Peyer's patch (tissue), 4 donors: ENCODE measurements at regions not wholly inside any gene's neighbourhood (a gene's known extent, or its start where the extent isn't known, plus 50 kb on each side); places are given as distances from the start of the nearest gene placed in this dataset.

Source experiments
- DNase-seq, 3 donors: peaks; one replicate each; pipeline ENCODE4 v3.0.0-alpha.2; 2017 to 2019
- H3K27ac ChIP-seq, 4 donors: fragments of 200-600 bp; sonication (generic); one replicate each; pipeline ENCODE4 v1.5.1; 2016 to 2019
- H3K27me3 ChIP-seq, 2 donors: fragments of 200-600 bp; sonication (generic); one replicate each; pipeline ENCODE4 v1.5.1; 2019
- H3K36me3 ChIP-seq, 3 donors: fragments of 200-600 bp; sonication (generic); one replicate each; pipeline ENCODE4 v1.5.1; 2016 to 2019
- H3K4me1 ChIP-seq, 4 donors: fragments of 200-600 bp; sonication (generic); one replicate each; pipeline ENCODE4 v1.5.1; 2016 to 2019
- H3K4me3 ChIP-seq, 4 donors: fragments of 200-600 bp; sonication (generic); 1 replicate in 3 of 4; 2 replicates in 1 of 4; pipeline ENCODE4 v1.5.1; 2016 to 2019; ENCODE audit warnings: mild to moderate bottlenecking in 1 of 4
- H3K9me3 ChIP-seq, 4 donors: fragments of 200-600 bp; sonication (generic); one replicate each; pipeline ENCODE4 v1.5.1; 2016 to 2019; ENCODE audit warnings: mild to moderate bottlenecking in 1 of 4
- POLR2A ChIP-seq, 2 donors: fragments of 450-650 bp; IDR thresholded peaks; one replicate each; pipeline ENCODE4 v1.5.1; 2017; ENCODE audit warnings: antibody characterized with exemption in 2 of 2, mild to moderate bottlenecking in 2 of 2, moderate library complexity in 2 of 2
- TF ChIP-seq, protein P1 (sequence below), 6 experiments: fragments of 450-650 bp in 4 of 6; fragments of 200-600 bp in 2 of 6; sonication (generic) in 1 of 6; IDR thresholded peaks; one replicate each; pipeline ENCODE4 v1.5.1; 2017 to 2019; ENCODE audit warnings: antibody characterized with exemption in 6 of 6, mild to moderate bottlenecking in 3 of 6, moderate library complexity in 1 of 6

DNA sequence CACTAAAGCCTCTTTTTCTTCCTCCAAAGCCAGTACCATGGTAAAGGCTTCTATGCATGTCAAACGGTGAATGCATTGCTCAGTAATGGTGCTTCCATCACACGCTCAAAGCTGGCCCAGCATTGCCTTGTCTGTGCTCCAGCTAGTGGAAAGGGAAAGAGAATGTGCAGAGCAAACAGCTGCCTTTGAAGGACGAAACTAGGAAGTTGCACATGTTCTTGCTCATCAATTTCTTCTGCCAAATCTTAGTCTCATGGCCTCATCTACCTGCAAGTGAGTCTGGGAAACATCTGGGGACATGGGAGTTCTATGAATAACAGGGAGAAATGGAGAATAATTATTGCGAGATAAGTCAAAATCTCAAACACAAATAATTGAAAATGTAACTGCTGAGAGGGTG, 216.5 kb upstream of the SSTR4 start:
- H3K27ac ChIP-seq, result no peak overlapping the region
- TF ChIP-seq, protein P1, sequence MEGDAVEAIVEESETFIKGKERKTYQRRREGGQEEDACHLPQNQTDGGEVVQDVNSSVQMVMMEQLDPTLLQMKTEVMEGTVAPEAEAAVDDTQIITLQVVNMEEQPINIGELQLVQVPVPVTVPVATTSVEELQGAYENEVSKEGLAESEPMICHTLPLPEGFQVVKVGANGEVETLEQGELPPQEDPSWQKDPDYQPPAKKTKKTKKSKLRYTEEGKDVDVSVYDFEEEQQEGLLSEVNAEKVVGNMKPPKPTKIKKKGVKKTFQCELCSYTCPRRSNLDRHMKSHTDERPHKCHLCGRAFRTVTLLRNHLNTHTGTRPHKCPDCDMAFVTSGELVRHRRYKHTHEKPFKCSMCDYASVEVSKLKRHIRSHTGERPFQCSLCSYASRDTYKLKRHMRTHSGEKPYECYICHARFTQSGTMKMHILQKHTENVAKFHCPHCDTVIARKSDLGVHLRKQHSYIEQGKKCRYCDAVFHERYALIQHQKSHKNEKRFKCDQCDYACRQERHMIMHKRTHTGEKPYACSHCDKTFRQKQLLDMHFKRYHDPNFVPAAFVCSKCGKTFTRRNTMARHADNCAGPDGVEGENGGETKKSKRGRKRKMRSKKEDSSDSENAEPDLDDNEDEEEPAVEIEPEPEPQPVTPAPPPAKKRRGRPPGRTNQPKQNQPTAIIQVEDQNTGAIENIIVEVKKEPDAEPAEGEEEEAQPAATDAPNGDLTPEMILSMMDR (IDR thresholded peaks at IDR 0.05), result no peak
- no peak for TF ChIP-seq POLR2A (IDR thresholded peaks at IDR 0.05)
- no peak for DNase-seq

DNA sequence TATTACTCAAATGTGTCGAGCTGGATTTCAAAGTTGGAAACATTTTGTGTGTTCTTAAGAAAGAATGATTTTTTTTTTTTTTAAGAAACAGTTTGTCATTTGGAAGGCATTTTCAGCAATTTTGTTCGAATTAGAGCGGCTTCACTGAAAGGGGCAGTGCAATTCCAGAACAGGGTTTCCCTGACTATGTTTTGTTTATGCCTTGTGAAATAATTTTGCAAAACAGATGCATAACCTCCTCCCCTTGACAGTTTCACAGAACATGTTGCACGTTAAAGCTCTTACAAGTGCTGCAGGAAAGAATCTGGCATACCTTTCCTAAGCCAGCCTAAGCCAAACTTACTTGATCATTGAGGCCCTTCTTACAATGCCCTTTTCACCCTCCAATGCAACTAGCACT, 216.0 kb upstream of the SSTR4 start:
- no peak for DNase-seq
- H3K36me3 ChIP-seq, result no peaks in the 10 kb centered on the region
- H3K9me3 ChIP-seq, result no peaks in the 10 kb centered on the region
- H3K27ac ChIP-seq, result no peak overlapping the region
- no peaks in the 10 kb centered on the region for H3K27me3 ChIP-seq
- no peak overlapping the region for H3K4me3 ChIP-seq
- TF ChIP-seq POLR2A (IDR thresholded peaks at IDR 0.05), result no peak
- TF ChIP-seq, protein P1 (IDR thresholded peaks at IDR 0.05), result no peak
- no peaks in the 10 kb centered on the region for H3K4me1 ChIP-seq

More for the DNA sequence above, 216.5 kb upstream of the SSTR4 start:
- Histone ChIP-seq H3K4me3 (no peak overlapping the region), H3K36me3 (no peaks in the 10 kb centered on the region), H3K9me3 (no peaks in the 10 kb centered on the region), H3K27me3 (no peaks in the 10 kb centered on the region), H3K4me1 (no peaks in the 10 kb centered on the region)

DNA sequence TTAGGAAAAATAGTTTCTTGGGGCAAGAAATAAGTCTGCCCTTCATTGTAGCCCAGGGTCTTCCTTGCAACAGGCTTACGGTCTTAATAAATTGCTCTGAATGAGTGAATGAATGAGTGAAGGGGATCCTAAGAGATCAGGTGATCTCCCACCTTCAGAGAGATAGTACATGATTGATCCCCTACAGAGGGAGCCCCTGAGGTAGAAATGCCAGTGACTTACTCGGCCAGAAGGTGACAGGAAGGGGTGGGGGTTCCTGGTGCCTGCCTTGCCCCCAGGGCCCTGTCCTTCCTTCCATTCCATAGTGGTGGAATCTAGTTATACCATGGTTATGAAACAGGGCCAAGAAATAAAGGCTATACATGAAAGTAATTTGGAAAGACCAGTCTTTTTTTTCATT, 215.3 kb upstream of the SSTR4 start:
- DNase-seq, result no peak
- Histone ChIP-seq H3K27ac (no peak overlapping the region), H3K36me3 (no peaks in the 10 kb centered on the region), H3K4me3 (no peak overlapping the region), H3K27me3 (no peaks in the 10 kb centered on the region), H3K9me3 (no peaks in the 10 kb centered on the region), H3K4me1 (no peaks in the 10 kb centered on the region)
- TF ChIP-seq, protein P1 (IDR thresholded peaks at IDR 0.05), result no peak
- no peak for TF ChIP-seq POLR2A (IDR thresholded peaks at IDR 0.05)

DNA sequence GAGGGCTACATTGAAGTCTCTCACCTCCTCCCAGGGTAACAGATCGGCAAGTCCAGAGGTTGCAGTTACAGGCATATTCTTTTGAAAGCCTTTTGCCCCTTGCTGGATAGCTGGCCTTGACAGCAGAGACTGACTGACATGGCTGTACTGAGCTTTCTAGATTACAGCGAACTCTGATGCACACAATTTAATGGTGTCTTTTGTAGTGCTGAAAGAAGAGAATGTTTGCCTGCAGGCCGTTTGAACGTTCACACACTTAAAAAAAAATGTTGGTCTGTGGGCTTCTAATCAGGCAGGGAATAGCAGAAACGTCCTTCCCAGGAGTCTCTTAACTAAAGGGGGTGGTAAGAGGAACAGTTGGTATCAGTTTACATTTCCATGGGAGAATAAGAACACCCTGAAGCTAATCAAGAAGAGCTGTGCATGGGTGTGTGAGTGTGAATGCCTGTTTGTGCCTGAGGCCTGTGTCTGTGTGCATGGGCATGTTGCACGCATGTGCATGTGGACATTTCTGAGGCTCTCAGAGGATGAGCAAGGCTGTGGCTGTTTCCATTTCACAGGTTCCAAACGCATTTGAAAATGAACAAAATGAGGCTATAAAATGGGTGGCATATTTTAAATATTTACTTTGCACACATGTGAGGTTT, 213.9 kb upstream of the SSTR4 start:
- no peak for DNase-seq
- Histone ChIP-seq H3K27ac (no peak overlapping the region), H3K36me3 (no peaks in the 10 kb centered on the region), H3K27me3 (no peaks in the 10 kb centered on the region), H3K9me3 (no peaks in the 10 kb centered on the region), H3K4me1 (no peaks in the 10 kb centered on the region), H3K4me3 (no peak overlapping the region)
- no peak for TF ChIP-seq POLR2A (IDR thresholded peaks at IDR 0.05)
- TF ChIP-seq, protein P1 (IDR thresholded peaks at IDR 0.05), result no peak

DNA sequence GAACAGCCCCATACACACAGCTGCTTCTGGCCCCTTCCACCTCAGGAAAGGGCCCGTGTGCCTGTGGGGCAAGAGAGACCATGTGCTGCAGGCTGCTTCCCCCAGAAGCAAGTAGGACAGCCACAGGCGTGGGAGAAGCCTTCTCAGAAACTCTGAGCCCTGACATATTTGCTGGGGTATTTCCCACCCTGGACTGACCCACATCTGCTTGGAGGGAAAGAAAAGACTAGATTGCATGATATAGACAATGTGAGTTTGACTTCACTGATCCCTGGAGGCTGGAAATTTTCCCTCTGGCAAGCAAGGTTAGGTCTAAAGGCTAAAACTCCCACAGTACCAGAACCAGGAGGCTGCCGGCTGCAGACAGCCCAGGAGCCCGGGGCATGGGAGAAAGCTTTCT, 213.3 kb upstream of the SSTR4 start:
- H3K27ac ChIP-seq, result no peak overlapping the region
- TF ChIP-seq, protein P1 (IDR thresholded peaks at IDR 0.05), result no peak
- no peak for TF ChIP-seq POLR2A (IDR thresholded peaks at IDR 0.05)
- no peaks in the 10 kb centered on the region for H3K4me1 ChIP-seq

DNA sequence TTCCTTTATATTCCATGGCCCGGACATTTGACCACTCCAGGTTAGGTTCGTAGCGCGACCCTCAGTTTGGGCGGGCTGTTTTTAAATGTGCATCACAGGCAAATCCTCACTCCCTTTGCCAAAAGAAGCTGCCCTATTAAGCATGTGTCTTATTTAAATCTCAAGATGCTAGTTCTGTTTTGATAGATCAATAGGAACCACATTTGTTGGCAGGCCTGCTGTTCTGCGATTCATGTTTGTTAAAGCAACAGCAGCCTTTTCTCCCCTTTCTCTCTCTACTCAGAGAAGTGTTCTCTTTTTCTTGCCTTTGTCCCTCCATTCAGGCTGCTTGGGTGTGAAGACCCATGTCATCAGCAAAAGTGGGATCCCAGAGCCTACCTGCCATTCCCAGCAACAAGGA, 212.0 kb upstream of the SSTR4 start:
- no peak for TF ChIP-seq POLR2A (IDR thresholded peaks at IDR 0.05)
- TF ChIP-seq, protein P1 (IDR thresholded peaks at IDR 0.05), result no peak
- no peaks in the 10 kb centered on the region for H3K27me3 ChIP-seq
- H3K27ac ChIP-seq, result no peak overlapping the region
- no peak overlapping the region for H3K4me3 ChIP-seq
- H3K9me3 ChIP-seq, result no peaks in the 10 kb centered on the region
- H3K36me3 ChIP-seq, result no peaks in the 10 kb centered on the region
- H3K4me1 ChIP-seq, result no peaks in the 10 kb centered on the region
- no peak for DNase-seq

More for the DNA sequence above, 213.3 kb upstream of the SSTR4 start:
- no peak overlapping the region for H3K4me3 ChIP-seq
- no peaks in the 10 kb centered on the region for H3K9me3 ChIP-seq
- DNase-seq, result no peak
- H3K27me3 ChIP-seq, result no peaks in the 10 kb centered on the region
- H3K36me3 ChIP-seq, result no peaks in the 10 kb centered on the region
